HEK293 (cell line): ENCODE measurements at regions not wholly inside any gene's neighbourhood (a gene's known extent, or its start where the extent isn't known, plus 50 kb on each side); places are given as distances from the start of the nearest gene placed in this dataset.

Experiments
- CTCF ChIA-PET: fragments of 350-600 bp; formaldehyde crosslinking; extraction: SDS; loops from one replicate; lab custom pipeline; 2021; ENCODE audit warnings: antibody characterized with exemption; lab: Yijun Ruan, JAX
- POLR2A ChIA-PET: fragments of 300-600 bp; formaldehyde crosslinking; extraction: SDS; loops from one replicate; lab custom pipeline; 2020; ENCODE audit warnings: antibody characterized with exemption, inconsistent platforms; lab: Yijun Ruan, JAX
- H3K27ac ChIP-seq: fragments of 200-500 bp; sonication (Bioruptor generic); 2 replicates; pipeline ENCODE4 v1.5.1; 2014; ENCODE audit warnings: low read depth, low read length, control low read depth, inconsistent platforms; ENCODE audit errors: extremely low read depth
- H3K36me3 ChIP-seq, 2 experiments: fragments of 200-500 bp in 1 of 2; sonication (Bioruptor generic) in 1 of 2; 1 replicate in 1 of 2; 2 replicates in 1 of 2; pipeline ENCODE4 v1.5.1; 2014 to 2017; ENCODE audit warnings: inconsistent platforms in 2 of 2, low read length in 2 of 2; ENCODE audit not compliant: control insufficient read depth in 2 of 2, insufficient read depth in 1 of 2
- H3K4me1 ChIP-seq: fragments of 200-500 bp; sonication (Bioruptor generic); 2 replicates; pipeline ENCODE4 v1.5.1; 2014; ENCODE audit warnings: mild to moderate bottlenecking, low read length, inconsistent platforms; ENCODE audit not compliant: control insufficient read depth, insufficient read depth
- H3K4me3 ChIP-seq: 2 replicates; pipeline ENCODE4 v1.5.1; 2011; ENCODE audit warnings: low read depth, mild to moderate bottlenecking, control low read depth, low read length, moderate library complexity
- H3K9me3 ChIP-seq: fragments of 200-500 bp; sonication (Bioruptor generic); 2 replicates; pipeline ENCODE4 v1.5.1; 2014; ENCODE audit warnings: low read depth, low read length, inconsistent platforms; ENCODE audit not compliant: control insufficient read depth, insufficient read depth
- GLI4 ChIP-seq: fragments of 450-650 bp; formaldehyde crosslinking; IDR thresholded peaks from 2 replicates; pipeline ENCODE4 v1.5.1; 2016; ENCODE audit warnings: missing biosample characterization, missing genetic modification characterization
- GLIS1 ChIP-seq: fragments of 450-650 bp; formaldehyde crosslinking; IDR thresholded peaks from 2 replicates; pipeline ENCODE4 v1.5.1; 2016; ENCODE audit warnings: missing biosample characterization, missing genetic modification characterization
- GLIS2 ChIP-seq: fragments of 450-650 bp; formaldehyde crosslinking; IDR thresholded peaks from 2 replicates; pipeline ENCODE4 v1.5.1; 2016; ENCODE audit warnings: missing biosample characterization, missing genetic modification characterization
- OVOL3 ChIP-seq: fragments of 450-650 bp; formaldehyde crosslinking; IDR thresholded peaks from 2 replicates; pipeline ENCODE4 v1.5.1; 2016; ENCODE audit warnings: missing biosample characterization, missing genetic modification characterization
- PRDM10 ChIP-seq: fragments of 450-650 bp; formaldehyde crosslinking; IDR thresholded peaks from 2 replicates; pipeline ENCODE4 v1.5.1; 2016; ENCODE audit warnings: missing biosample characterization, missing genetic modification characterization
- SP2 ChIP-seq: fragments of 450-650 bp; formaldehyde crosslinking; IDR thresholded peaks from 2 replicates; pipeline ENCODE4 v1.5.1; 2016; ENCODE audit warnings: missing biosample characterization, missing genetic modification characterization
- ZBTB48 ChIP-seq: fragments of 450-650 bp; formaldehyde crosslinking; IDR thresholded peaks from 2 replicates; pipeline ENCODE4 v1.5.1; 2016; ENCODE audit warnings: missing biosample characterization, missing genetic modification characterization
- ZFHX2 ChIP-seq: fragments of 450-650 bp; formaldehyde crosslinking; conservative IDR thresholded peaks from 2 replicates; pipeline ENCODE4 v1.5.1; 2016; ENCODE audit warnings: missing biosample characterization, missing genetic modification characterization
- ZFP37 ChIP-seq: fragments of 450-650 bp; formaldehyde crosslinking; IDR thresholded peaks from 2 replicates; pipeline ENCODE4 v1.5.1; 2016; ENCODE audit warnings: missing biosample characterization, missing genetic modification characterization
- ZNF157 ChIP-seq: fragments of 450-650 bp; formaldehyde crosslinking; IDR thresholded peaks from 2 replicates; pipeline ENCODE4 v1.5.1; 2016; ENCODE audit warnings: missing biosample characterization, missing genetic modification characterization
- ZNF174 ChIP-seq: fragments of 450-650 bp; formaldehyde crosslinking; IDR thresholded peaks from 2 replicates; pipeline ENCODE4 v1.5.0; 2017; ENCODE audit warnings: missing biosample characterization, mild to moderate bottlenecking, missing genetic modification characterization
- ZNF184 ChIP-seq: fragments of 450-650 bp; IDR thresholded peaks from 2 replicates; pipeline ENCODE4 v1.5.1; 2018; ENCODE audit warnings: missing biosample characterization, mild to moderate bottlenecking, missing genetic modification characterization
- ZNF202 ChIP-seq: fragments of 450-650 bp; formaldehyde crosslinking; IDR thresholded peaks from 2 replicates; pipeline ENCODE4 v1.5.1; 2016; ENCODE audit warnings: missing biosample characterization, missing genetic modification characterization, borderline replicate concordance
- ZNF23 ChIP-seq: fragments of 450-650 bp; formaldehyde crosslinking; IDR thresholded peaks from 2 replicates; pipeline ENCODE4 v1.5.1; 2016; ENCODE audit warnings: missing biosample characterization, missing genetic modification characterization, borderline replicate concordance
- ZNF302 ChIP-seq: fragments of 450-650 bp; formaldehyde crosslinking; IDR thresholded peaks from 2 replicates; pipeline ENCODE4 v1.5.1; 2016; ENCODE audit warnings: missing biosample characterization, missing genetic modification characterization, low read depth
- ZNF335 ChIP-seq: fragments of 450-650 bp; formaldehyde crosslinking; conservative IDR thresholded peaks from 2 replicates; pipeline ENCODE4 v1.5.1; 2016; ENCODE audit warnings: missing biosample characterization, missing genetic modification characterization
- ZNF354C ChIP-seq: fragments of 450-650 bp; formaldehyde crosslinking; IDR thresholded peaks from 2 replicates; pipeline ENCODE4 v1.5.1; 2016; ENCODE audit warnings: missing biosample characterization, missing genetic modification characterization, low read depth, borderline replicate concordance
- ZNF416 ChIP-seq: fragments of 450-650 bp; formaldehyde crosslinking; IDR thresholded peaks from 2 replicates; pipeline ENCODE4 v1.5.1; 2016; ENCODE audit warnings: missing biosample characterization, missing genetic modification characterization
- ZNF449 ChIP-seq: fragments of 450-650 bp; formaldehyde crosslinking; IDR thresholded peaks from 2 replicates; pipeline ENCODE4 v1.5.1; 2017; ENCODE audit warnings: missing biosample characterization, mild to moderate bottlenecking, missing genetic modification characterization, moderate library complexity
- ZNF473 ChIP-seq: fragments of 450-650 bp; formaldehyde crosslinking; IDR thresholded peaks from 2 replicates; pipeline ENCODE4 v1.5.1; 2017; ENCODE audit warnings: missing biosample characterization, missing genetic modification characterization
- ZNF549 ChIP-seq: fragments of 450-650 bp; IDR thresholded peaks from 2 replicates; pipeline ENCODE4 v1.5.1; 2018; ENCODE audit warnings: missing biosample characterization, missing genetic modification characterization, mild to moderate bottlenecking, inconsistent platforms, moderate library complexity
- ZNF560 ChIP-seq: fragments of 450-650 bp; formaldehyde crosslinking; IDR thresholded peaks from 2 replicates; pipeline ENCODE4 v1.5.1; 2017; ENCODE audit warnings: missing biosample characterization, missing genetic modification characterization, borderline replicate concordance
- ZNF571 ChIP-seq: fragments of 450-650 bp; formaldehyde crosslinking; IDR thresholded peaks from 2 replicates; pipeline ENCODE4 v1.5.0; 2017; ENCODE audit warnings: missing biosample characterization, missing genetic modification characterization
- ZNF610 ChIP-seq: fragments of 450-650 bp; formaldehyde crosslinking; IDR thresholded peaks from 2 replicates; pipeline ENCODE4 v1.5.1; 2016; ENCODE audit warnings: missing biosample characterization, missing genetic modification characterization, borderline replicate concordance
- ZNF664 ChIP-seq: fragments of 450-650 bp; formaldehyde crosslinking; IDR thresholded peaks from 2 replicates; pipeline ENCODE4 v1.5.1; 2016; ENCODE audit warnings: missing biosample characterization, missing genetic modification characterization
- ZNF843 ChIP-seq: fragments of 450-650 bp; formaldehyde crosslinking; IDR thresholded peaks from 2 replicates; pipeline ENCODE4 v1.5.1; 2016; ENCODE audit warnings: missing biosample characterization, missing genetic modification characterization

GRCh38 chr13:60647547-60647946 is 250.5 kb downstream of the TDRD3 start (continued):
- TF ChIP-seq PRDM10 (tag by site-specific recombination) = no peak
- TF ChIP-seq GLI4 (tag by site-specific recombination) = no peak
- no peak for TF ChIP-seq GLIS1 (tag by site-specific recombination)
- no peak for TF ChIP-seq ZNF560 (tag by site-specific recombination)
- TF ChIP-seq ZNF354C (tag by site-specific recombination) = no peak
- TF ChIP-seq ZNF473 (tag by site-specific recombination) = no peak
- TF ChIP-seq ZNF184 (tag by site-specific recombination) = no peak
- TF ChIP-seq ZNF549 (tag by site-specific recombination) = no peak
- no peak for TF ChIP-seq GLIS2 (tag by site-specific recombination)
- TF ChIP-seq, all 188 proteins: peak for 0

- no peaks in the 10 kb centered on the region for H3K4me1 ChIP-seq
- TF ChIP-seq ZNF560 (tag by site-specific recombination) (no peak), ZNF302 (no peak), ZNF571 (tag by site-specific recombination) (no peak), ZNF416 (no peak), ZNF610 (no peak), ZNF174 (tag by site-specific recombination) (no peak), OVOL3 (tag by site-specific recombination) (no peak), ZNF157 (tag by site-specific recombination) (no peak), ZBTB48 (tag by site-specific recombination) (no peak), ZFP37 (tag by site-specific recombination) (no peak)
- H3K9me3 ChIP-seq = no peaks in the 10 kb centered on the region
- ChIA-PET CTCF (interaction anchor here (0.8 kb wide), 1 partner anchor 149 kb away, joined by 3 read pairs; no protein-coding TSS in a partner anchor), POLR2A (no interaction called here)
- no peak overlapping the region for H3K27ac ChIP-seq
- no peak overlapping the region for H3K4me3 ChIP-seq
- H3K36me3 ChIP-seq = no peaks in the 10 kb centered on the region
Measured at GRCh38 chr13:60646620-60647019, 249.6 kb downstream of the TDRD3 start.

GRCh38 chr13:60645676-60646075 is 248.7 kb downstream of the TDRD3 start:
- no peaks in the 10 kb centered on the region for H3K9me3 ChIP-seq
- no peak overlapping the region for H3K27ac ChIP-seq
- no peak overlapping the region for H3K4me3 ChIP-seq
- TF ChIP-seq SP2 (tag by site-specific recombination) (no peak), ZNF843 (tag by site-specific recombination) (no peak), ZNF202 (tag by site-specific recombination) (no peak), ZNF23 (tag by site-specific recombination) (no peak), ZNF335 (tag by site-specific recombination) (no peak), ZNF664 (tag by site-specific recombination) (no peak), ZNF449 (tag by site-specific recombination) (no peak), PRDM10 (tag by site-specific recombination) (no peak), ZFHX2 (tag by site-specific recombination) (no peak)
- no peaks in the 10 kb centered on the region for H3K4me1 ChIP-seq
- CTCF ChIA-PET = interaction anchor here (0.8 kb wide), 1 partner anchor 150 kb away, joined by 3 read pairs; no protein-coding TSS in a partner anchor
- no peaks in the 10 kb centered on the region for H3K36me3 ChIP-seq
- POLR2A ChIA-PET = no interaction called here
